ENCODE measurements at regions not wholly inside any gene's neighbourhood (a gene's known extent, or its start where the extent isn't known, plus 50 kb on each side); places are given as distances from the start of the nearest gene placed in this dataset.

GRCh38 chr1:181172082-181172481, 83.6 kb downstream of the IER5 start:
- no peak for DNase-seq (ENCODE audit: low read depth)
- TF ChIP-seq CTCF (IDR thresholded peaks at IDR 0.05; ENCODE audit: insufficient read depth, low read depth, low read length): no peak
- no peak overlapping the region for H3K4me3 ChIP-seq (ENCODE audit: low read depth, low read length)

- DNase-seq (ENCODE audit: low read depth): no peak
- no peak overlapping the region for H3K4me3 ChIP-seq (ENCODE audit: low read depth, low read length)
- TF ChIP-seq CTCF (IDR thresholded peaks at IDR 0.05; ENCODE audit: insufficient read depth, low read depth, low read length): no peak
These were observed 85.4 kb downstream of the IER5 start for GRCh38 chr1:181173761-181174447.

- DNase-seq (ENCODE audit: low read depth): no peak
- no peak for TF ChIP-seq CTCF (IDR thresholded peaks at IDR 0.05; ENCODE audit: insufficient read depth, low read depth, low read length)
- no peak overlapping the region for H3K4me3 ChIP-seq (ENCODE audit: low read depth, low read length)
These were observed 86.4 kb downstream of the IER5 start for GRCh38 chr1:181174861-181175260.

GRCh38 chr1:181175356-181175910, 86.9 kb downstream of the IER5 start:
- no peak for DNase-seq (ENCODE audit: low read depth)
- H3K4me3 ChIP-seq (ENCODE audit: low read depth, low read length): no peak overlapping the region
- TF ChIP-seq CTCF (IDR thresholded peaks at IDR 0.05; ENCODE audit: insufficient read depth, low read depth, low read length): no peak

GRCh38 chr1:181175955-181176354, 87.5 kb downstream of the IER5 start:
- DNase-seq (ENCODE audit: low read depth): no peak
- TF ChIP-seq CTCF (IDR thresholded peaks at IDR 0.05; ENCODE audit: insufficient read depth, low read depth, low read length): no peak
- H3K4me3 ChIP-seq (ENCODE audit: low read depth, low read length): no peak overlapping the region

GRCh38 chr1:181178241-181178879, 89.9 kb downstream of the IER5 start:
- peak; percentile 12 for DNase-seq (ENCODE audit: low read depth)
- no peak overlapping the region for H3K4me3 ChIP-seq (ENCODE audit: low read depth, low read length)
- TF ChIP-seq CTCF (IDR thresholded peaks at IDR 0.05; ENCODE audit: insufficient read depth, low read depth, low read length): no peak

All from fibroblast of villous mesenchyme (primary cell).